ENCODE measurements at regions not wholly inside any gene's neighbourhood (a gene's known extent, or its start where the extent isn't known, plus 50 kb on each side); places are given as distances from the start of the nearest gene placed in this dataset.

GRCh38 chr2:142347751-142348150, 216.9 kb upstream of the LRP1B start:
- TF ChIP-seq CTCF (IDR thresholded peaks at IDR 0.05) (no peak), EP300 (IDR thresholded peaks at IDR 0.05) (no peak), POLR2AphosphoS5 (IDR thresholded peaks at IDR 0.05) (no peak)

All from upper lobe of left lung (tissue), 4 donors.